ENCODE measurements at regions not wholly inside any gene's neighbourhood (a gene's known extent, or its start where the extent isn't known, plus 50 kb on each side); places are given as distances from the start of the nearest gene placed in this dataset.

DNA sequence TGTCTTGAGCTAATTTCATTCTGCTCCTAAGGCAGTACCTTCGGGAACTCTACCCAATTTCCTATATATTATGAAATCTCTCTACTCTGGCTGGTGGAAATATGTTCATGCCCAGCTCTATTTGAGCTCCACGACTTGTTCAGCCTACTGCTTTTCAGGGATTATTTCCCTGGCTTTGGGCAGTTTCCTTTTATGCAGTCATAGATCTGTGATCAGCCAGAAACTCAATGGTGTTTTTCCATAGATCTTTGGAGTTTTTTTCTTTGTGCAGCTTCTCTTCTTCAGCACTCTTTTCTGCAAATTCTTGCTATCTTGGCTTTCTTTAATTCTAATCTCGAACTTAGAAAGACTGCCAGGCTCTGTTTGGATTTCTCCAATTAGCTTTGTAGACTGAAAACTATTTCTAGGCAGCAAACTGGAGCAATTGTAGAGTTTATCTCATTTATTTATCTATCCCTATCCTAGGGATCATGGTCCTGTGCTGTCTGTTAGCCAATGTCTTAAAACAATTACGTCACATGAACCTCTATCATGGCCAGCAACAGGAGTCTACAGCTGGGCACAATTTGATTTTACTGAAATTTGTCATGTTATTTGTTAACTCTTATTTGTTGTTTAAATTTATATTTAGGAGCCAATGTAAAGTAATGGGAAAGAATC, 328.4 kb downstream of the BCKDHB start:
- TF ChIP-seq, protein P1, sequence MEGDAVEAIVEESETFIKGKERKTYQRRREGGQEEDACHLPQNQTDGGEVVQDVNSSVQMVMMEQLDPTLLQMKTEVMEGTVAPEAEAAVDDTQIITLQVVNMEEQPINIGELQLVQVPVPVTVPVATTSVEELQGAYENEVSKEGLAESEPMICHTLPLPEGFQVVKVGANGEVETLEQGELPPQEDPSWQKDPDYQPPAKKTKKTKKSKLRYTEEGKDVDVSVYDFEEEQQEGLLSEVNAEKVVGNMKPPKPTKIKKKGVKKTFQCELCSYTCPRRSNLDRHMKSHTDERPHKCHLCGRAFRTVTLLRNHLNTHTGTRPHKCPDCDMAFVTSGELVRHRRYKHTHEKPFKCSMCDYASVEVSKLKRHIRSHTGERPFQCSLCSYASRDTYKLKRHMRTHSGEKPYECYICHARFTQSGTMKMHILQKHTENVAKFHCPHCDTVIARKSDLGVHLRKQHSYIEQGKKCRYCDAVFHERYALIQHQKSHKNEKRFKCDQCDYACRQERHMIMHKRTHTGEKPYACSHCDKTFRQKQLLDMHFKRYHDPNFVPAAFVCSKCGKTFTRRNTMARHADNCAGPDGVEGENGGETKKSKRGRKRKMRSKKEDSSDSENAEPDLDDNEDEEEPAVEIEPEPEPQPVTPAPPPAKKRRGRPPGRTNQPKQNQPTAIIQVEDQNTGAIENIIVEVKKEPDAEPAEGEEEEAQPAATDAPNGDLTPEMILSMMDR (IDR thresholded peaks at IDR 0.05): no peak
- no peak for TF ChIP-seq POLR2A (IDR thresholded peaks at IDR 0.05)
